Fibroblast of lung (primary cell): ENCODE measurements at regions not wholly inside any gene's neighbourhood (a gene's known extent, or its start where the extent isn't known, plus 50 kb on each side); places are given as distances from the start of the nearest gene placed in this dataset.

Experiments used
- EZH2 ChIP-seq: IDR thresholded peaks from 2 replicates; pipeline ENCODE4 v1.5.1; 2012; ENCODE audit warnings: low read length, control low read depth, mild to moderate bottlenecking; ENCODE audit errors: missing control alignments
- TF ChIP-seq, protein P1 (sequence below), 2 donors: IDR thresholded peaks in 1 of 2; conservative IDR thresholded peaks in 1 of 2; 1 replicate in 1 of 2; 2 replicates in 1 of 2; pipeline ENCODE4 v1.5.1; 2011 to 2012; ENCODE audit warnings: low read length in 2 of 2, control low read depth in 1 of 2, inconsistent platforms in 1 of 2, low read depth in 1 of 2, mild to moderate bottlenecking in 1 of 2

DNA sequence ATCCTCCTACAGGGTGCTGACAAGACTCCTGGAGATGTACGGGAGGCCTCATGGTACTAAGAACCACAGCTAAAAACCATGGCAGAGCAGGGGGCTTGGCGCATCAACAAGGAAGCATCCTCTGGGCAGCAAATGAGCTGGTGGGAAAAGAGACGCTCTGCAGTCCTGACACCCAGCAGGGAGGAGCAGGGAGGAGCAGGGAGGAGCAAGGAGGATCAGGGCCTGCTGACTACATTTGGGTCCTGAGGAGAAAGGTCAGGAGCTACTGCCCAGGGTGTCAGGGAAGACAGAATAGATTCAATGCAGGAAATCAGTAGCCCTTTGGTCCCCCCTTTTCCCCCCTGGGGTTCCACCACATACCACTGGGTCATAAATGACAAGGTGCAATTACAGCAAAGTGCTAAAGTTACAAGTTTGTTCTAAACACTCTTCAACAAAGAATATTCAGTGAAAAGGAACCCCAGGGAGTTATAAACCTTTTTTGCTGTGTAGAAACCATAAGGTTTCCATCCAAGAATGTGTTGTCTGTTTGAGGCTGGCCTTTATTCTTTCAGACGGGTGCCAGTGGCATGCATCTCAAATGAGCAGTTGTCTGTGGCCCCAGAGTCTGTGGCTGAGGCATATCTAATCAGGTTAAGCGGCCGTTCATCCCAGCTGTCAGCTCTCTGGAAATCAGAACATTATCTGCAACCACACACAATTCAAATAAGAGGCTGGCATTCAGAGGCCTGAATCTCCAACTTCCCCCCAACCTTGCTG lies 325.0 kb downstream of the CDC5L start:
- TF ChIP-seq, protein P1, sequence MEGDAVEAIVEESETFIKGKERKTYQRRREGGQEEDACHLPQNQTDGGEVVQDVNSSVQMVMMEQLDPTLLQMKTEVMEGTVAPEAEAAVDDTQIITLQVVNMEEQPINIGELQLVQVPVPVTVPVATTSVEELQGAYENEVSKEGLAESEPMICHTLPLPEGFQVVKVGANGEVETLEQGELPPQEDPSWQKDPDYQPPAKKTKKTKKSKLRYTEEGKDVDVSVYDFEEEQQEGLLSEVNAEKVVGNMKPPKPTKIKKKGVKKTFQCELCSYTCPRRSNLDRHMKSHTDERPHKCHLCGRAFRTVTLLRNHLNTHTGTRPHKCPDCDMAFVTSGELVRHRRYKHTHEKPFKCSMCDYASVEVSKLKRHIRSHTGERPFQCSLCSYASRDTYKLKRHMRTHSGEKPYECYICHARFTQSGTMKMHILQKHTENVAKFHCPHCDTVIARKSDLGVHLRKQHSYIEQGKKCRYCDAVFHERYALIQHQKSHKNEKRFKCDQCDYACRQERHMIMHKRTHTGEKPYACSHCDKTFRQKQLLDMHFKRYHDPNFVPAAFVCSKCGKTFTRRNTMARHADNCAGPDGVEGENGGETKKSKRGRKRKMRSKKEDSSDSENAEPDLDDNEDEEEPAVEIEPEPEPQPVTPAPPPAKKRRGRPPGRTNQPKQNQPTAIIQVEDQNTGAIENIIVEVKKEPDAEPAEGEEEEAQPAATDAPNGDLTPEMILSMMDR (conservative IDR thresholded peaks at IDR 0.05 in 1 of 2, IDR thresholded peaks at IDR 0.05 in 1 of 2; ENCODE audit: low read depth in 1 of 2, low read length in 2 of 2): no peak
- no peak for TF ChIP-seq EZH2
